GM12878 (cell line): ENCODE measurements at regions not wholly inside any gene's neighbourhood (a gene's known extent, or its start where the extent isn't known, plus 50 kb on each side); places are given as distances from the start of the nearest gene placed in this dataset.

ENCODE experiments used
- ATF2 ChIP-seq: IDR thresholded peaks from 2 replicates; pipeline ENCODE4 v1.6.1; 2012; ENCODE audit warnings: low read length, inconsistent platforms
- CBX3 ChIP-seq: fragments of 200-600 bp; sonication (generic); IDR thresholded peaks from 2 replicates; pipeline ENCODE4 v1.6.1; 2016; ENCODE audit warnings: low read depth, borderline replicate concordance
- CHD2 ChIP-seq: IDR thresholded peaks from 2 replicates; pipeline ENCODE4 v1.6.1; 2011; ENCODE audit warnings: low read depth, low read length, improper control_type of control experiment, borderline replicate concordance
- EGR1 ChIP-seq, 2 experiments: IDR thresholded peaks; 1 replicate in 1 of 2; 2 replicates in 1 of 2; pipeline ENCODE4 v1.6.1; 2011 to 2012; ENCODE audit warnings: low read depth in 2 of 2, low read length in 2 of 2, borderline replicate concordance in 1 of 2, mild to moderate bottlenecking in 1 of 2, moderate library complexity in 1 of 2
- FOXM1 ChIP-seq: IDR thresholded peaks from 2 replicates; pipeline ENCODE4 v1.6.1; 2012; ENCODE audit warnings: low read depth, mild to moderate bottlenecking, inconsistent platforms, low read length, moderate library complexity
- IRF3 ChIP-seq: fragments of 450-650 bp; IDR thresholded peaks from 2 replicates; pipeline ENCODE4 v1.6.1; 2014; ENCODE audit warnings: mild to moderate bottlenecking
- NKRF ChIP-seq: fragments of 450-650 bp; conservative IDR thresholded peaks from 2 replicates; pipeline ENCODE4 v1.6.1; 2017; ENCODE audit warnings: mild to moderate bottlenecking, moderate library complexity
- PML ChIP-seq: IDR thresholded peaks from 2 replicates; pipeline ENCODE4 v1.6.1; 2012; ENCODE audit warnings: low read length, inconsistent platforms
- POLR2AphosphoS5 ChIP-seq: IDR thresholded peaks from 2 replicates; pipeline ENCODE4 v1.6.1; 2011; ENCODE audit warnings: mild to moderate bottlenecking, low read length, inconsistent platforms
- RB1 ChIP-seq: fragments of 450-650 bp; formaldehyde crosslinking; IDR thresholded peaks from 2 replicates; pipeline ENCODE4 v1.6.1; 2017; ENCODE audit warnings: mild to moderate bottlenecking, borderline replicate concordance
- SMARCA5 ChIP-seq: fragments of 450-650 bp; IDR thresholded peaks from 2 replicates; pipeline ENCODE4 v1.6.1; 2017; ENCODE audit warnings: mild to moderate bottlenecking
- ZBTB4 ChIP-seq: fragments of 450-650 bp; formaldehyde crosslinking; IDR thresholded peaks from 2 replicates; pipeline ENCODE4 v1.4.0; 2022; ENCODE audit warnings: mild to moderate bottlenecking, moderate library complexity
- ZNF687 ChIP-seq: fragments of 450-650 bp; IDR thresholded peaks from 2 replicates; pipeline ENCODE4 v1.6.1; 2017; ENCODE audit warnings: mild to moderate bottlenecking, moderate library complexity

GRCh38 chr14:49044981-49045380, 541.2 kb downstream of the RPS29 start (continued):
- no peak for TF ChIP-seq NKRF
- no peak for TF ChIP-seq CHD2
- no peak for TF ChIP-seq ATF2
- TF ChIP-seq PML, result no peak
- TF ChIP-seq SMARCA5, result no peak
- no peak for TF ChIP-seq IRF3
- no peak for TF ChIP-seq RB1
- TF ChIP-seq ZBTB4 (CRISPR knock-in tag), result no peak
- TF ChIP-seq POLR2AphosphoS5, result no peak
- TF ChIP-seq FOXM1, result no peak
- no peak for TF ChIP-seq ZNF687
- no peak for TF ChIP-seq CBX3
- TF ChIP-seq EGR1 (IDR thresholded peaks at IDR 0.05; ENCODE audit: borderline replicate concordance in 1 of 2, low read depth in 2 of 2, low read length in 2 of 2), result no peak
